MM.1S (cell line): ENCODE measurements at regions not wholly inside any gene's neighbourhood (a gene's known extent, or its start where the extent isn't known, plus 50 kb on each side); places are given as distances from the start of the nearest gene placed in this dataset.

Experiments
- DNase-seq: peaks from one replicate; pipeline ENCODE4 v3.0.0-alpha.2; 2015
- H2AFZ ChIP-seq: fragments of 300-600 bp; sonication (generic); 2 replicates; pipeline ENCODE4 v1.6.0; 2016; ENCODE audit warnings: antibody characterized with exemption, low read length
- H3F3A ChIP-seq: fragments of 300-600 bp; sonication (generic); 2 replicates; pipeline ENCODE4 v1.6.1; 2016; ENCODE audit warnings: mild to moderate bottlenecking, antibody characterized with exemption, low read length, moderate library complexity, mixed read lengths; ENCODE audit not compliant: insufficient read depth
- H3K27ac ChIP-seq: fragments of 300-600 bp; sonication (generic); 2 replicates; pipeline ENCODE4 v1.5.1; 2016; ENCODE audit warnings: mild to moderate bottlenecking, low read length
- H3K27me3 ChIP-seq: fragments of 300-600 bp; sonication (generic); replicated peaks from 2 replicates; pipeline ENCODE4 v1.6.0; 2016; ENCODE audit warnings: low read length; ENCODE audit not compliant: insufficient read depth
- H3K36me3 ChIP-seq: fragments of 300-600 bp; sonication (generic); replicated peaks from 2 replicates; pipeline ENCODE4 v1.6.1; 2016; ENCODE audit warnings: mild to moderate bottlenecking, low read length, mixed read lengths; ENCODE audit not compliant: insufficient read depth
- H3K4me1 ChIP-seq: fragments of 300-600 bp; sonication (generic); 2 replicates; pipeline ENCODE4 v1.6.1; 2016; ENCODE audit warnings: low read length, mixed read lengths
- H3K4me2 ChIP-seq: fragments of 300-600 bp; sonication (generic); 2 replicates; pipeline ENCODE4 v1.6.0; 2016; ENCODE audit warnings: low read depth, low read length
- H3K4me3 ChIP-seq: fragments of 300-600 bp; sonication (generic); 2 replicates; pipeline ENCODE4 v1.5.1; 2016; ENCODE audit warnings: low read length, mixed read lengths
- H3K79me2 ChIP-seq: fragments of 300-600 bp; sonication (generic); 2 replicates; pipeline ENCODE4 v1.6.1; 2016; ENCODE audit warnings: mixed run types, low read length, mixed read lengths
- H3K9ac ChIP-seq: fragments of 300-600 bp; sonication (generic); 2 replicates; pipeline ENCODE4 v1.6.1; 2016; ENCODE audit warnings: low read length, mixed read lengths
- H3K9me2 ChIP-seq: fragments of 300-600 bp; sonication (generic); replicated peaks from 2 replicates; pipeline ENCODE4 v1.6.1; 2016; ENCODE audit warnings: mild to moderate bottlenecking, low read length, mixed read lengths; ENCODE audit not compliant: insufficient read depth
- H3K9me3 ChIP-seq: fragments of 300-600 bp; sonication (generic); replicated peaks from 2 replicates; pipeline ENCODE4 v1.6.1; 2016; ENCODE audit warnings: mild to moderate bottlenecking, low read length, mixed read lengths; ENCODE audit not compliant: insufficient read depth
- H4K20me1 ChIP-seq: fragments of 300-600 bp; sonication (generic); 2 replicates; pipeline ENCODE4 v1.6.1; 2016; ENCODE audit warnings: mild to moderate bottlenecking, low read length, moderate library complexity, mixed read lengths; ENCODE audit not compliant: insufficient read depth
- CTCF ChIP-seq: fragments of 300-600 bp; sonication (generic); IDR thresholded peaks from 2 replicates; pipeline ENCODE4 v1.5.1; 2016; ENCODE audit warnings: antibody characterized with exemption, low read length, mixed read lengths
- EZH2 ChIP-seq: fragments of 300-600 bp; sonication (generic); optimal IDR thresholded peaks from 2 replicates; pipeline ENCODE3; 2017; ENCODE audit warnings: low read depth, mild to moderate bottlenecking, antibody characterized with exemption, low read length, mixed read lengths
- EZH2phosphoT487 ChIP-seq: fragments of 300-600 bp; sonication (generic); IDR thresholded peaks from 2 replicates; pipeline ENCODE4 v1.6.1; 2018; ENCODE audit warnings: antibody characterized with exemption, low read length

GRCh38 chr14:104386151-104386841, 193.3 kb upstream of the C14orf180 start:
- H3K9me2 ChIP-seq = no peaks in the 10 kb centered on the region

GRCh38 chr14:104387022-104388010, 192.2 kb upstream of the C14orf180 start:
- H3K4me3 ChIP-seq = no peak overlapping the region
- H3K36me3 ChIP-seq = no peaks in the 10 kb centered on the region
- no peak overlapping the region for H2AFZ ChIP-seq
- peaks cover 34% of the 10 kb centered on the region for H3K27me3 ChIP-seq
- no peak for TF ChIP-seq EZH2phosphoT487
- no peak for TF ChIP-seq EZH2
- TF ChIP-seq CTCF = no peak
- H3K79me2 ChIP-seq = no peaks in the 10 kb centered on the region
- H3K4me2 ChIP-seq = no peak overlapping the region
- H3K27ac ChIP-seq = no peak overlapping the region
- H3K4me1 ChIP-seq = no peaks in the 10 kb centered on the region
- no peaks in the 10 kb centered on the region for H4K20me1 ChIP-seq
- no peak for DNase-seq
- H3K9me2 ChIP-seq = no peaks in the 10 kb centered on the region
- no peak overlapping the region for H3K9ac ChIP-seq
- no peaks in the 10 kb centered on the region for H3F3A ChIP-seq
- H3K9me3 ChIP-seq = no peaks in the 10 kb centered on the region

More at GRCh38 chr14:104386151-104386841, 193.3 kb upstream of the C14orf180 start:
- no peak overlapping the region for H3K4me3 ChIP-seq
- H3K79me2 ChIP-seq = no peaks in the 10 kb centered on the region
- no peaks in the 10 kb centered on the region for H4K20me1 ChIP-seq
- TF ChIP-seq CTCF = no peak
- TF ChIP-seq EZH2 = no peak
- no peak for TF ChIP-seq EZH2phosphoT487
- H3K9me3 ChIP-seq = no peaks in the 10 kb centered on the region
- H3K27me3 ChIP-seq = peaks cover 31% of the 10 kb centered on the region
- H3K9ac ChIP-seq = no peak overlapping the region
- no peak for DNase-seq
- H3K4me1 ChIP-seq = no peaks in the 10 kb centered on the region
- H3K36me3 ChIP-seq = no peaks in the 10 kb centered on the region
- no peak overlapping the region for H3K27ac ChIP-seq
- no peaks in the 10 kb centered on the region for H3F3A ChIP-seq
- no peak overlapping the region for H3K4me2 ChIP-seq
- no peak overlapping the region for H2AFZ ChIP-seq

- Histone ChIP-seq H3K9me3 (no peaks in the 10 kb centered on the region), H3K27ac (no peak overlapping the region), H3K4me2 (no peak overlapping the region)
These were observed 191.5 kb upstream of the C14orf180 start for GRCh38 chr14:104388011-104388521.

More at GRCh38 chr14:104388011-104388521, 191.5 kb upstream of the C14orf180 start:
- no peak overlapping the region for H2AFZ ChIP-seq
- H3K27me3 ChIP-seq = peaks cover 32% of the 10 kb centered on the region
- H3K9ac ChIP-seq = no peak overlapping the region
- H3K9me2 ChIP-seq = no peaks in the 10 kb centered on the region
- H4K20me1 ChIP-seq = no peaks in the 10 kb centered on the region
- no peaks in the 10 kb centered on the region for H3K4me1 ChIP-seq
- H3K79me2 ChIP-seq = no peaks in the 10 kb centered on the region
- TF ChIP-seq EZH2phosphoT487 = no peak
- TF ChIP-seq EZH2 = no peak
- TF ChIP-seq CTCF = no peak
- no peaks in the 10 kb centered on the region for H3F3A ChIP-seq
- no peaks in the 10 kb centered on the region for H3K36me3 ChIP-seq
- H3K4me3 ChIP-seq = no peak overlapping the region
- no peak for DNase-seq
